Heart left ventricle (tissue), 13 donors: ENCODE measurements at regions not wholly inside any gene's neighbourhood (a gene's known extent, or its start where the extent isn't known, plus 50 kb on each side); places are given as distances from the start of the nearest gene placed in this dataset.

Experiments used
- CTCF ChIP-seq, 12 donors: fragments of 200-600 bp; sonication (generic) in 4 of 12; IDR thresholded peaks; one replicate each; pipeline versions ENCODE4 v1.5.0 to v1.8.0; 2018 to 2022; ENCODE audit warnings: antibody characterized with exemption in 12 of 12, mild to moderate bottlenecking in 5 of 12
- POLR2A ChIP-seq, 2 donors: fragments of 450-650 bp; IDR thresholded peaks; one replicate each; pipeline ENCODE4 v1.6.1; 2017; ENCODE audit warnings: antibody characterized with exemption in 2 of 2, mild to moderate bottlenecking in 2 of 2, moderate library complexity in 2 of 2
- donor health status: ischemic (EF 13 %, LVEDD 7.1; RV severe dilation, severe dysfunction).
- donor health status: DM: no; HTN: yes; CAD: no.
- donor health status: DM: no; HTN: no; CAD: no.
- donor health status: ischemic (EF 25% LVEDD 6.9; RV normal size, moderate dysfunction).
- donor health status: ischemic (EF 25% LVEDD 5.7; RV mildly dilated, moderate dysfunction).
- donor health status: ischemic (EF 35%, LVEDD 5.7; RV mildly dilated, moderate dysfunction).
- donor health status: nonischemic (EF 11% LVEDD 7.7; RV severe dilation, severe dysfunction).
- donor health status: DM: yes; HTN: yes; CAD: no.
- donor health status: PGD.
- donor health status: ischemic (EF 29% LVEDD 5.4; RV normal size, mild dysfunction).
- donor health status: nonischemic (EF 23%, LVEDD 6.1; RV moderate dilation, normal function).

GRCh38 chr7:83806538-83806937 lies 157.6 kb upstream of the SEMA3E start:
- TF ChIP-seq CTCF (IDR thresholded peaks at IDR 0.05), result no peak
- TF ChIP-seq POLR2A (IDR thresholded peaks at IDR 0.05), result no peak
